ENCODE measurements at regions not wholly inside any gene's neighbourhood (a gene's known extent, or its start where the extent isn't known, plus 50 kb on each side); places are given as distances from the start of the nearest gene placed in this dataset.

DNA sequence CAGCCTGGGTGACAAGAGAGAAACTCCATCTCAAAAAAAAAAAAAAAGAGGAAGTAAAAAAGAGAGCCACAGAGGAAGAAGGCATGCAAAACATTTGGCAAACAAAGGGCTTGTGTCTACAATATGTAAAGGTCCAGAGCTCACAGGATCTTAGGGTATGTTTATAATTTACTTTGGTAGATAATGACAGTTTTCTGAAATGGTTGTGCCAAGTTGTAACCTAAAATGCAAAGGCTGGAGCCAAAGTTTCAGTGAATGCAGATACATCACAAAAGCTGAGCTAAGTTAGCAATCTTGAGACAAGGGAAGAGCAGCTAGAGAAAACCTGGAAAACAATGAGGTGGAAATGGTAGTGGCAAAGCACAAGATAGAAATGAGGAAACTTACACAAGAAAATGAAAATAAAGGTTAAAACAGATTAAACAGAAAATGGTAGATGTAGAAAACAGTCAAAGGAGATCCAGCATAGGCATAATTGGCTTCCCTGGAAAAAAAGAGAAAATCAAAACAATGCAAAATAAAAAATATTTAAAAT, 77.5 kb upstream of the HK2 start:
- Histone ChIP-seq H3K9me3 (ENCODE audit: control insufficient read depth in 2 of 2, low read length in 2 of 2) (peaks cover 2 to 4% of the 10 kb centered on the region in 2 donors), H3K27me3 (ENCODE audit: control insufficient read depth in 2 of 2, insufficient read depth in 2 of 2, low read length in 2 of 2) (no peaks in the 10 kb centered on the region), H3K4me1 (ENCODE audit: control insufficient read depth in 2 of 2, insufficient read depth in 2 of 2, low read length in 2 of 2) (no peaks in the 10 kb centered on the region), H3K4me3 (ENCODE audit: low read length in 2 of 2) (no peak overlapping the region), H3K27ac (ENCODE audit: low read depth in 2 of 2, low read length in 2 of 2) (no peak overlapping the region), H3K9ac (ENCODE audit: low read depth in 1 of 2, low read length in 2 of 2) (no peak overlapping the region), H3K36me3 (ENCODE audit: control insufficient read depth in 2 of 2, insufficient read depth in 2 of 2, low read length in 2 of 2) (no peaks in the 10 kb centered on the region)

DNA sequence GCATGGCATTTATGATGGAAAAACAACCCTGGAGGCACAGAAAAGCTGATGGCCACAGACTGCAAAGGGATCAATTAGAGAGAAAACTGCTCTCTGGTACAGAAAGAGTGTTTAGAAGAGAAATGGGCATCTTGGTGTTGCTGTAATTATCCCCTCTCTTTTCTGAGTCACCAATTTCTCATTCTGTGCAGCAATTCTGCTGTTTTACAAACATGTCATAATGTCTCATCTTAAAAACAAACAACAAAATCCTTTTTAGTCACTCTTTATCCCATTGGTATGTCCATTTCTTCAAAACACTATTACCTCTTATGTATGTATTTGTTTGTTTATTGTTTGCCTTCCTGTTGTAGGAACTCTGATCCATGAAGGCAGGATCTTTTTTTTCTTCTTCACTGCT, 73.9 kb upstream of the HK2 start:
- Histone ChIP-seq H3K9me3 (ENCODE audit: control insufficient read depth in 2 of 2, low read length in 2 of 2) (peaks cover 2 to 4% of the 10 kb centered on the region in 2 donors), H3K27ac (ENCODE audit: low read depth in 2 of 2, low read length in 2 of 2) (no peak overlapping the region)

DNA sequence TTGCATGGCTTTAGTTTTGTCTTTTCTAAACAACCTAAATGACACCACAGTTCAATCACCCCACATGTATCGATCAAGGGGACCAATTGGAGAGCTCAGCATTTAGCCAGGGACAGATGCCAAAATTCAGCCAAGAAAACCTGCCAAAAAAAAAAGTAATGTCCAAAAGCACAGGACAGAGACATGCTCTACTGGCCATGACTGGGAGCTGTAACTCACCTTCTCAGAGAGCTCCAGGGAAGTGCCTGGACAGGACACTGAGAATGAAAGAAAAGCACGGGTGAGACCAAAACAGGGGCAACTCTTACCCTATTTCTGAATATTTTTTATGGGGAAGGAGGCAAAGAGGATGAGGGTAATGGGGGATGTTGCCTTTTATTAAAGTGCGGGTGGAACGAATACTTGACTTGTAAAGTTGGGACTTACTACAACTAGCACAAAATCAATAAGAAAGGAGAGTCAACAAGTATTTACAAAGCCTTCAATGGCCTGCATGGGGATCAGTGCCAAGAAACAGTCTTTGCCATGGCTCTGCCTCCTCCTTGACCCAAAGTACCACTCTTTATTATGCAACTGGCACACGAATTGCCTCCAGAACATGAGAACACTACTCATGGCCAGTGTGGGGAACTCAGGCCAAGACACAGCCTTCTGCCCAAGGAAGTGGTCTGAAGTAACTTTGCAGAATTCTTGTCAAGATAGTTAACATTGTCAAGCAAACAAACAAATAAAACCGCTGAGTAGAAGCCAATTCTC, 72.9 kb upstream of the HK2 start:
- Histone ChIP-seq H3K4me1 (ENCODE audit: control insufficient read depth in 2 of 2, insufficient read depth in 2 of 2, low read length in 2 of 2) (peaks cover 0 to 3% of the 10 kb centered on the region in 2 donors), H3K27me3 (ENCODE audit: control insufficient read depth in 2 of 2, insufficient read depth in 2 of 2, low read length in 2 of 2) (no peaks in the 10 kb centered on the region), H3K9me3 (ENCODE audit: control insufficient read depth in 2 of 2, low read length in 2 of 2) (peaks cover 2 to 4% of the 10 kb centered on the region in 2 donors), H3K36me3 (ENCODE audit: control insufficient read depth in 2 of 2, insufficient read depth in 2 of 2, low read length in 2 of 2) (no peaks in the 10 kb centered on the region), H3K27ac (ENCODE audit: low read depth in 2 of 2, low read length in 2 of 2) (no peak overlapping the region), H3K4me3 (ENCODE audit: low read length in 2 of 2) (no peak overlapping the region), H3K9ac (ENCODE audit: low read depth in 1 of 2, low read length in 2 of 2) (no peak overlapping the region)

More for the DNA sequence above, 73.9 kb upstream of the HK2 start:
- Histone ChIP-seq H3K9ac (ENCODE audit: low read depth in 1 of 2, low read length in 2 of 2) (no peak overlapping the region), H3K4me3 (ENCODE audit: low read length in 2 of 2) (no peak overlapping the region), H3K27me3 (ENCODE audit: control insufficient read depth in 2 of 2, insufficient read depth in 2 of 2, low read length in 2 of 2) (no peaks in the 10 kb centered on the region), H3K36me3 (ENCODE audit: control insufficient read depth in 2 of 2, insufficient read depth in 2 of 2, low read length in 2 of 2) (no peaks in the 10 kb centered on the region), H3K4me1 (ENCODE audit: control insufficient read depth in 2 of 2, insufficient read depth in 2 of 2, low read length in 2 of 2) (peaks cover 0 to 3% of the 10 kb centered on the region in 2 donors)

DNA sequence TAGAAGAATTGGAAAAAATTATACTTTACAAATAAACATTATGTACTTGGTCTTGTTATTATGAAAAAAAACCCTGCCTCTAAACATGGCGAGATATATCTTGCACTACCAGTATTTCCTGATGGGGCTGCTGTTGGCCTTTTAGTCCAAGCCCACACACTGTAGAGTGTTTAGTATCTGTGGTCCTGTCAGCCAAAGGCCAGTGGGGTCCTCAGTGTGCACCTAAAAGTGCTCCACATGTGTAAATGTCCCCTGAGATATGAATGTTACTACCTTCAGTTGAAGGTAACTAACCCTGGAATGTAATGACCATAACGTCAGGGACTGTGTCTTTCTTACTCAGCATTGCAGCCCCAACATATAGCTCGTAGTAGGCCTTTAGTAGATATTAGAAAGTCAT, 71.1 kb upstream of the HK2 start:
- H3K4me1 ChIP-seq (ENCODE audit: control insufficient read depth in 2 of 2, insufficient read depth in 2 of 2, low read length in 2 of 2) = peaks cover 0 to 5% of the 10 kb centered on the region in 2 donors
- no peak overlapping the region for H3K4me3 ChIP-seq (ENCODE audit: low read length in 2 of 2)
- H3K36me3 ChIP-seq (ENCODE audit: control insufficient read depth in 2 of 2, insufficient read depth in 2 of 2, low read length in 2 of 2) = no peaks in the 10 kb centered on the region
- no peaks in the 10 kb centered on the region for H3K9me3 ChIP-seq (ENCODE audit: control insufficient read depth in 2 of 2, low read length in 2 of 2)
- H3K27ac ChIP-seq (ENCODE audit: low read depth in 2 of 2, low read length in 2 of 2) = no peak overlapping the region
- H3K27me3 ChIP-seq (ENCODE audit: control insufficient read depth in 2 of 2, insufficient read depth in 2 of 2, low read length in 2 of 2) = no peaks in the 10 kb centered on the region
- H3K9ac ChIP-seq (ENCODE audit: low read depth in 1 of 2, low read length in 2 of 2) = no peak overlapping the region

DNA sequence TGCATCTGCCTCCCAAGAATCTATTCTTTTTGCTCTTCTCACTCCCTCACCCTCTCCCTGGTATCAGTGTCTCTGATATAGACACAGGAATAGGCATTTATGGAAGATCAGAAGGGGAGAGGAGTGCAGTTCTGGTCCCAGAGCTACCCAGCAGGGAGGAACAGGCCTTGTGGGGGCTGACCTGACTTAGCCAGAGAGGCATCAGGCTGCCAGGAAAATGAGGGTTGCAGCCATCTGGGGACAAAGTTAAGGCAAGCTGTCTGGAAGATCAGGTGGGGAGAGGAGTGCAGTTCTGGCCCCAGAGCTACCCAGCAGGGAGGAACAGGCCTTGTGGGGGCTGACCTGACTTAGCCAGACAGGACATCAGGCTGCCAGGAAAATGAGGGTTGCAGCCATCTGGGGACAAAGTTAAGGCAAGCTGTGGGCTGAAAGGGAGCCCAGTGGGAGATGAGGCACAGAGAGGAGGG, 69.9 kb upstream of the HK2 start:
- Histone ChIP-seq H3K9me3 (ENCODE audit: control insufficient read depth in 2 of 2, low read length in 2 of 2) (no peaks in the 10 kb centered on the region), H3K9ac (ENCODE audit: low read depth in 1 of 2, low read length in 2 of 2) (no peak overlapping the region), H3K4me1 (ENCODE audit: control insufficient read depth in 2 of 2, insufficient read depth in 2 of 2, low read length in 2 of 2) (peaks cover 0 to 5% of the 10 kb centered on the region in 2 donors), H3K4me3 (ENCODE audit: low read length in 2 of 2) (no peak overlapping the region), H3K36me3 (ENCODE audit: control insufficient read depth in 2 of 2, insufficient read depth in 2 of 2, low read length in 2 of 2) (no peaks in the 10 kb centered on the region), H3K27me3 (ENCODE audit: control insufficient read depth in 2 of 2, insufficient read depth in 2 of 2, low read length in 2 of 2) (no peaks in the 10 kb centered on the region), H3K27ac (ENCODE audit: low read depth in 2 of 2, low read length in 2 of 2) (no peak overlapping the region)

DNA sequence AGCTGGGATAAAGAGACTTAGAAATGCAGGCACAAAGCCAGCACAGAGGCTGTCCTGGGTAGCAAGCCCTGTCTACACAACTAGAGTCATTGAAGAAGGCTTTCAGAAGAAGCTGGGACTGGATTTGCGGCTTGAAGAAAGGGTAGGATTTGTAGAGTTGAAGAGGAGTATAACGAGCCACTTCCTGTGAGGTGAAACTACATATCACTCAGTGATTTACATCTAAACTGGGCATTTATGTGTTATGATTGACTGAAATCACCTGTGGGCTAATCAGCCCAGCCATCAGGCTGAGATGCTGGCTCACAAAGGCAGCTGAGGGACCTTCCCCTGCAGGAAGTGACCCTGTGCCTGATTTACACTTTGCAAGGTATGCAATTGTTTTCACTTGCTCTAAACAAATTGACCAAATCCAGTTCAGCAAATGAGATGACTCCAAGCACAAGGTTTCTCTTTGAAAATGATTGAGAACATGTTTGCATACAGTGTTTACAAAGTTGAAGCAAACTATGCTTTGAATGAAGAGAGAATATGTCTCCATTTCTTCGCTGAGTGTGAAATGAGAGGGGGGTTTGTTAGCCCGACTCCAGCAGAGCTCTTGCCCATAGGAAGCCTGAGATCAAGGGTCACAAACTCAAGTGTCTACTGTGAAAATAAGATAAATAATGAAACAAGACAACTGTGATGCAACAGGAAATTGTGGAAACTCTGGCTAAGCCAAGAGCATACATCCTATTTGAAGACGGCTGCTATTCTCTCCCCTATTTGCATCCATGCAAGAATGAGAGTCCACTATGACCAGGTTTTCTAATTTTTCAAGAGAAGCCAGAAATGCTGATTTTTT, 69.3 kb upstream of the HK2 start:
- no peaks in the 10 kb centered on the region for H3K27me3 ChIP-seq (ENCODE audit: control insufficient read depth in 2 of 2, insufficient read depth in 2 of 2, low read length in 2 of 2)
- no peak overlapping the region for H3K9ac ChIP-seq (ENCODE audit: low read depth in 1 of 2, low read length in 2 of 2)
- peaks cover 0 to 5% of the 10 kb centered on the region in 2 donors for H3K4me1 ChIP-seq (ENCODE audit: control insufficient read depth in 2 of 2, insufficient read depth in 2 of 2, low read length in 2 of 2)
- H3K27ac ChIP-seq (ENCODE audit: low read depth in 2 of 2, low read length in 2 of 2) = no peak overlapping the region
- no peaks in the 10 kb centered on the region for H3K9me3 ChIP-seq (ENCODE audit: control insufficient read depth in 2 of 2, low read length in 2 of 2)
- no peak overlapping the region for H3K4me3 ChIP-seq (ENCODE audit: low read length in 2 of 2)
- H3K36me3 ChIP-seq (ENCODE audit: control insufficient read depth in 2 of 2, insufficient read depth in 2 of 2, low read length in 2 of 2) = no peaks in the 10 kb centered on the region

DNA sequence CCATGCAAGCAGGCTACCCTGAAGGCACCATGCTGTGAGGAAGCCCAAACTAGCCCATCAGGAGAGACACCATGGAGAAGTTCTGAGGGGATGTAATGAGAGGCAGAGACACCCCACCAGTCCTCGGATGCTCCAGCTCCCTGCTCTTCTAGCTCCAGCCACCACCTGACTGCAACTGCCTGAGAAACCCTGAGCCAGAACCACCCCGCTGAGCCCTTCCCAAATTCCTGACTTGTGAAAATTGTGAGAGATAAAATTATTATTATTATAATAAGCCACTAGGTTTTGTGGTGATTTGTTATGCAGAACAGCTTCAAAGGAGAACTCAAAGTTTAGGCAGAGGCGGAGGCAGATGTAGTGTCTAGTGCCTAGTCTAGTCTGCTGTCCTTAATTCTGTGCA, 67.1 kb upstream of the HK2 start:
- no peaks in the 10 kb centered on the region for H3K27me3 ChIP-seq (ENCODE audit: control insufficient read depth in 2 of 2, insufficient read depth in 2 of 2, low read length in 2 of 2)
- H3K4me3 ChIP-seq (ENCODE audit: low read length in 2 of 2) = no peak overlapping the region
- H3K9me3 ChIP-seq (ENCODE audit: control insufficient read depth in 2 of 2, low read length in 2 of 2) = no peaks in the 10 kb centered on the region
- peaks cover 0 to 5% of the 10 kb centered on the region in 2 donors for H3K4me1 ChIP-seq (ENCODE audit: control insufficient read depth in 2 of 2, insufficient read depth in 2 of 2, low read length in 2 of 2)
- H3K9ac ChIP-seq (ENCODE audit: low read depth in 1 of 2, low read length in 2 of 2) = no peak overlapping the region
- H3K36me3 ChIP-seq (ENCODE audit: control insufficient read depth in 2 of 2, insufficient read depth in 2 of 2, low read length in 2 of 2) = no peaks in the 10 kb centered on the region
- H3K27ac ChIP-seq (ENCODE audit: low read depth in 2 of 2, low read length in 2 of 2) = no peak overlapping the region

DNA sequence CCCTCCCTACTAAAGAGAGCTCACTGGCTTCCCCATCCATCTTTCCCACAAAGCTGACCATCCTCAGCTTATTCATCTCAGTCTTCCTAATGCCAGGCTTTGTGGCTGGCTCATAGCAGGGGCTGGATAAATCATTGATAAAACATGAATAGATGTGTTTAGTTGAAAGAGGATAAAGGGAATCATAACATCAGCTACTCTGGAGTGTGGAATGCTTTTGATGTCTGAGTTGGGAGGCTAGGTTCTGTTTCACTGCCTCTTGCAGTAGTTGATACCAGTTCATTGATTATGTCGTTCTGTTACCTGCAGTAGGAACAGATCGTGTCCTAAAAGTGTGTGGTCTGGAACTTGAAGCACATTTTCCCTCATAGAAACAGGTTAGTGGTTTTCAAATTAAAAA, 66.3 kb upstream of the HK2 start:
- H3K27ac ChIP-seq (ENCODE audit: low read depth in 2 of 2, low read length in 2 of 2) = no peak overlapping the region
- H3K4me1 ChIP-seq (ENCODE audit: control insufficient read depth in 2 of 2, insufficient read depth in 2 of 2, low read length in 2 of 2) = peaks cover 0 to 5% of the 10 kb centered on the region in 2 donors
- H3K9me3 ChIP-seq (ENCODE audit: control insufficient read depth in 2 of 2, low read length in 2 of 2) = no peaks in the 10 kb centered on the region
- no peak overlapping the region for H3K4me3 ChIP-seq (ENCODE audit: low read length in 2 of 2)
- no peaks in the 10 kb centered on the region for H3K36me3 ChIP-seq (ENCODE audit: control insufficient read depth in 2 of 2, insufficient read depth in 2 of 2, low read length in 2 of 2)
- no peaks in the 10 kb centered on the region for H3K27me3 ChIP-seq (ENCODE audit: control insufficient read depth in 2 of 2, insufficient read depth in 2 of 2, low read length in 2 of 2)
- H3K9ac ChIP-seq (ENCODE audit: low read depth in 1 of 2, low read length in 2 of 2) = no peak overlapping the region

DNA sequence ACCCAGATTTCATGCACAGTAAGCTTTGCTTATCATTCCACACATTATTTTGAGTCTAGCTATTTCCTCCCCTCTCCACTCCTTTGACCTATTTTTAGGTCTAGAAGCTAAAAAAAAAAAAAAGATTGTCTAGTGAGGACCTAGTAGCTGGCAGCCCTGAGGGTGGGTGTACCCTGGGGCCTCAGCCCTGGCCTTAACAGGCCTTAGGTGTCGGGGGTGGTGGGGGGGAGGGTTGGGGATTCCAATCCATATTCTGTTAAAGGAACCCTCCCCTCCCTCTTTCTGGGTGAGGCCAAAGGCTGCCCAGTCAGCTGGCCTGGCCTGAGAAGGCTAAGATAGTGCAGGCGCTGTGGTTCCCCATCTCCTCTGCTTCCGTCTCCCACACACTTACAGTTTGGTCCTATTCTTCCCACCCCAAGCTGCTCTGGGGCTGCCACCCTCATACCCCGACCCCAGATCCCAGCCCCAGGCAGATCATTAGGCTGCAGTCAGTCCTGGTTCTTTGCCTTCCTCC, 65.5 kb upstream of the HK2 start:
- Histone ChIP-seq H3K27ac (ENCODE audit: low read depth in 2 of 2, low read length in 2 of 2) (no peak overlapping the region), H3K9me3 (ENCODE audit: control insufficient read depth in 2 of 2, low read length in 2 of 2) (no peaks in the 10 kb centered on the region), H3K9ac (ENCODE audit: low read depth in 1 of 2, low read length in 2 of 2) (no peak overlapping the region), H3K36me3 (ENCODE audit: control insufficient read depth in 2 of 2, insufficient read depth in 2 of 2, low read length in 2 of 2) (no peaks in the 10 kb centered on the region), H3K4me1 (ENCODE audit: control insufficient read depth in 2 of 2, insufficient read depth in 2 of 2, low read length in 2 of 2) (peaks cover 0 to 5% of the 10 kb centered on the region in 2 donors), H3K27me3 (ENCODE audit: control insufficient read depth in 2 of 2, insufficient read depth in 2 of 2, low read length in 2 of 2) (no peaks in the 10 kb centered on the region), H3K4me3 (ENCODE audit: low read length in 2 of 2) (no peak overlapping the region)

DNA sequence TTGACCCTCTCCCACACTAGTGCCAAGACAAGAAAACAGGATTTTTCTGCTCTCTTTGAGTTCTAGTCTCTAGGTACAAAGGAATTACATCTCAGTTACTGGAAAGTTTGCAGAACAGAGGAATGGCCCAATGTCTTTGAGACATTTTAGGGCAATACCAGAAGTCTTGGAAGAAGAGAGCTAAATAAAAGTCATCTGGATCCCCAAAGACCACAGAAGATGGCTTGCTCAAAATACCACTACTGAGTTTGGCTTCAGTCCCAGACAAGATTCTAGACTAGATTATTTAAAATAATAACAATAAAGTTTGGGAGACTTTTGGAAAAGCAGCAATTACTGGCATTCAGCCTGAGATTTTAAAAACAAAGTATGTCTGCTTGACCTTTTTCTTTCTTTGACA, 61.9 kb upstream of the HK2 start:
- no peaks in the 10 kb centered on the region for H3K27me3 ChIP-seq (ENCODE audit: control insufficient read depth in 2 of 2, insufficient read depth in 2 of 2, low read length in 2 of 2)
- no peaks in the 10 kb centered on the region for H3K36me3 ChIP-seq (ENCODE audit: control insufficient read depth in 2 of 2, insufficient read depth in 2 of 2, low read length in 2 of 2)
- H3K4me1 ChIP-seq (ENCODE audit: control insufficient read depth in 2 of 2, insufficient read depth in 2 of 2, low read length in 2 of 2) = peaks cover 0 to 2% of the 10 kb centered on the region in 2 donors
- no peak overlapping the region for H3K9ac ChIP-seq (ENCODE audit: low read depth in 1 of 2, low read length in 2 of 2)
- no peaks in the 10 kb centered on the region for H3K9me3 ChIP-seq (ENCODE audit: control insufficient read depth in 2 of 2, low read length in 2 of 2)
- no peak overlapping the region for H3K4me3 ChIP-seq (ENCODE audit: low read length in 2 of 2)
- no peak overlapping the region for H3K27ac ChIP-seq (ENCODE audit: low read depth in 2 of 2, low read length in 2 of 2)

All from mucosa of rectum (tissue), 2 donors.